ENCODE measurements at regions not wholly inside any gene's neighbourhood (a gene's known extent, or its start where the extent isn't known, plus 50 kb on each side); places are given as distances from the start of the nearest gene placed in this dataset.

DNA sequence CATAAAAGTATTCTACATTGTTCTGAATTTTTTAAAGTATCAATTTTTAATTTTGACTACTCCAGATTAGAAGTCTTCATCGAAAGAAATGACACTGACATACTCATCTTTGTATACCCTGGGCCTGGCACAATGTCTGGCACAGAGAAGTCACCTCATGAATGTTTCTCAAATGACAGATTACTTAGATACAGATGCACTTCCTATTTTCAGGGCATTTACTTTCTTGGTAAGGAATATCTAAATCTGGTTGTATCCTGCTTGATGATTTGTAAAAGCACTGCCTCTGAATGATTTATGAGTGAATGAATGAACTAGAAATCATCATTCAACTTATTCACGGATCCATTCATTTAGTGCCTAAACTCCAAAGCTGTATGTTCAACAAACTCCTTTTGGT lies 1784.7 kb downstream of the LRRC4C start:
- no peak for TF ChIP-seq JUN (IDR thresholded peaks at IDR 0.05; ENCODE audit: low read depth, low read length)
- TF ChIP-seq POLR2A (IDR thresholded peaks at IDR 0.05; ENCODE audit: control extremely low read depth in 1 of 2, low read depth in 2 of 2, low read length in 2 of 2): no peak
- TF ChIP-seq, protein P1, sequence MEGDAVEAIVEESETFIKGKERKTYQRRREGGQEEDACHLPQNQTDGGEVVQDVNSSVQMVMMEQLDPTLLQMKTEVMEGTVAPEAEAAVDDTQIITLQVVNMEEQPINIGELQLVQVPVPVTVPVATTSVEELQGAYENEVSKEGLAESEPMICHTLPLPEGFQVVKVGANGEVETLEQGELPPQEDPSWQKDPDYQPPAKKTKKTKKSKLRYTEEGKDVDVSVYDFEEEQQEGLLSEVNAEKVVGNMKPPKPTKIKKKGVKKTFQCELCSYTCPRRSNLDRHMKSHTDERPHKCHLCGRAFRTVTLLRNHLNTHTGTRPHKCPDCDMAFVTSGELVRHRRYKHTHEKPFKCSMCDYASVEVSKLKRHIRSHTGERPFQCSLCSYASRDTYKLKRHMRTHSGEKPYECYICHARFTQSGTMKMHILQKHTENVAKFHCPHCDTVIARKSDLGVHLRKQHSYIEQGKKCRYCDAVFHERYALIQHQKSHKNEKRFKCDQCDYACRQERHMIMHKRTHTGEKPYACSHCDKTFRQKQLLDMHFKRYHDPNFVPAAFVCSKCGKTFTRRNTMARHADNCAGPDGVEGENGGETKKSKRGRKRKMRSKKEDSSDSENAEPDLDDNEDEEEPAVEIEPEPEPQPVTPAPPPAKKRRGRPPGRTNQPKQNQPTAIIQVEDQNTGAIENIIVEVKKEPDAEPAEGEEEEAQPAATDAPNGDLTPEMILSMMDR (IDR thresholded peaks at IDR 0.05; ENCODE audit: control extremely low read depth in 1 of 3, insufficient read depth in 1 of 3, low read depth in 1 of 3, low read length in 3 of 3): no peak
- TF ChIP-seq HDAC2 (IDR thresholded peaks at IDR 0.05; ENCODE audit: borderline replicate concordance in 1 of 2, low read depth in 2 of 2, low read length in 2 of 2): no peak
- TF ChIP-seq, protein P2, sequence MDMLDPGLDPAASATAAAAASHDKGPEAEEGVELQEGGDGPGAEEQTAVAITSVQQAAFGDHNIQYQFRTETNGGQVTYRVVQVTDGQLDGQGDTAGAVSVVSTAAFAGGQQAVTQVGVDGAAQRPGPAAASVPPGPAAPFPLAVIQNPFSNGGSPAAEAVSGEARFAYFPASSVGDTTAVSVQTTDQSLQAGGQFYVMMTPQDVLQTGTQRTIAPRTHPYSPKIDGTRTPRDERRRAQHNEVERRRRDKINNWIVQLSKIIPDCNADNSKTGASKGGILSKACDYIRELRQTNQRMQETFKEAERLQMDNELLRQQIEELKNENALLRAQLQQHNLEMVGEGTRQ (IDR thresholded peaks at IDR 0.05; ENCODE audit: low read length): no peak
- TF ChIP-seq FOSL1 (IDR thresholded peaks at IDR 0.05; ENCODE audit: insufficient read depth, low read depth, low read length): no peak
- no peak for TF ChIP-seq CREB1 (IDR thresholded peaks at IDR 0.05)
- TF ChIP-seq CHD1 (IDR thresholded peaks at IDR 0.05; ENCODE audit: low read depth, low read length): no peak
- TF ChIP-seq GABPA (IDR thresholded peaks at IDR 0.05; ENCODE audit: borderline replicate concordance, insufficient read depth, low read length): no peak
- TF ChIP-seq POLR2AphosphoS5 (IDR thresholded peaks at IDR 0.05; ENCODE audit: low read depth, low read length): no peak
